Colonic mucosa (tissue), 4 donors: ENCODE measurements at regions not wholly inside any gene's neighbourhood (a gene's known extent, or its start where the extent isn't known, plus 50 kb on each side); places are given as distances from the start of the nearest gene placed in this dataset.

Experiments used
- DNase-seq: peaks from one replicate; pipeline ENCODE4 v3.0.0-alpha.2; 2020
- H3K27ac ChIP-seq: fragments of 200-600 bp; one replicate; pipeline ENCODE4 v1.8.0; 2021
- H3K27me3 ChIP-seq: fragments of 200-600 bp; one replicate; pipeline ENCODE4 v1.8.0; 2021
- H3K36me3 ChIP-seq: fragments of 200-600 bp; one replicate; pipeline ENCODE4 v1.8.0; 2021
- H3K4me1 ChIP-seq: fragments of 200-600 bp; one replicate; pipeline ENCODE4 v1.8.0; 2021; ENCODE audit warnings: mild to moderate bottlenecking
- H3K4me3 ChIP-seq: fragments of 200-600 bp; one replicate; pipeline ENCODE4 v1.8.0; 2021
- H3K9ac ChIP-seq, 2 donors: one replicate each; pipeline ENCODE4 v1.7.0; 2013; ENCODE audit warnings: control low read depth in 2 of 2, low read depth in 2 of 2, low read length in 2 of 2
- H3K9me3 ChIP-seq: fragments of 200-600 bp; one replicate; pipeline ENCODE4 v1.8.0; 2021
- CTCF ChIP-seq: fragments of 200-600 bp; IDR thresholded peaks from one replicate; pipeline ENCODE4 v1.8.0; 2022; ENCODE audit warnings: antibody characterized with exemption, mild to moderate bottlenecking
- intact Hi-C: fragments of 100-400 bp; cut with DNase I; formaldehyde crosslinking; loops from one replicate; pipeline ENCODE4 v1.14.1; 2022
- donor health status: healthy.
- donor health status: DM: no; HTN: no; CAD: no.
- donor health status: DM: no; HTN: no; CAD: no.

- no peak overlapping the region for H3K9ac ChIP-seq
- DNase-seq: no peak
- no peaks in the 10 kb centered on the region for H3K27me3 ChIP-seq
- H3K36me3 ChIP-seq: no peaks in the 10 kb centered on the region
- no peak overlapping the region for H3K27ac ChIP-seq
- H3K9me3 ChIP-seq: no peaks in the 10 kb centered on the region
- no peak overlapping the region for H3K4me3 ChIP-seq
- no peaks in the 10 kb centered on the region for H3K4me1 ChIP-seq
- no peak for TF ChIP-seq CTCF
- intact Hi-C loops: no loop called here
Measured at GRCh38 chr18:1014951-1015624, 110.4 kb downstream of the ADCYAP1 start.

GRCh38 chr18:1015777-1016176 lies 111.1 kb downstream of the ADCYAP1 start:
- DNase-seq: no peak
- no peaks in the 10 kb centered on the region for H3K9me3 ChIP-seq
- H3K27me3 ChIP-seq: no peaks in the 10 kb centered on the region
- intact Hi-C loops: no loop called here
- H3K27ac ChIP-seq: no peak overlapping the region
- H3K4me3 ChIP-seq: no peak overlapping the region
- H3K9ac ChIP-seq: no peak overlapping the region
- no peaks in the 10 kb centered on the region for H3K4me1 ChIP-seq
- no peak for TF ChIP-seq CTCF
- no peaks in the 10 kb centered on the region for H3K36me3 ChIP-seq

GRCh38 chr18:1017227-1018058 lies 112.8 kb downstream of the ADCYAP1 start:
- H3K27me3 ChIP-seq: no peaks in the 10 kb centered on the region
- H3K9ac ChIP-seq: no peak overlapping the region
- intact Hi-C loops: no loop called here
- no peaks in the 10 kb centered on the region for H3K4me1 ChIP-seq
- TF ChIP-seq CTCF: no peak
- H3K27ac ChIP-seq: no peak overlapping the region
- no peaks in the 10 kb centered on the region for H3K9me3 ChIP-seq
- DNase-seq: no peak
- H3K4me3 ChIP-seq: no peak overlapping the region
- H3K36me3 ChIP-seq: no peaks in the 10 kb centered on the region

- Histone ChIP-seq H3K36me3 (no peaks in the 10 kb centered on the region), H3K9ac (no peak overlapping the region), H3K4me1 (no peaks in the 10 kb centered on the region), H3K27ac (no peak overlapping the region), H3K9me3 (no peaks in the 10 kb centered on the region), H3K4me3 (no peak overlapping the region), H3K27me3 (no peaks in the 10 kb centered on the region)
- no peak for TF ChIP-seq CTCF
- intact Hi-C loops: no loop called here
- no peak for DNase-seq
Measured at GRCh38 chr18:1018181-1018681, 113.6 kb downstream of the ADCYAP1 start.

- intact Hi-C loops: no loop called here
Measured at GRCh38 chr18:1019191-1019590, 114.5 kb downstream of the ADCYAP1 start.

More at GRCh38 chr18:1019191-1019590, 114.5 kb downstream of the ADCYAP1 start:
- H3K27me3 ChIP-seq: no peaks in the 10 kb centered on the region
- H3K27ac ChIP-seq: no peak overlapping the region
- DNase-seq: no peak
- H3K4me1 ChIP-seq: no peaks in the 10 kb centered on the region
- no peak for TF ChIP-seq CTCF
- H3K36me3 ChIP-seq: no peaks in the 10 kb centered on the region
- H3K9ac ChIP-seq: no peak overlapping the region
- no peaks in the 10 kb centered on the region for H3K9me3 ChIP-seq
- H3K4me3 ChIP-seq: no peak overlapping the region
